HG02938 (cell line): ENCODE measurements at regions not wholly inside any gene's neighbourhood (a gene's known extent, or its start where the extent isn't known, plus 50 kb on each side); places are given as distances from the start of the nearest gene placed in this dataset.

Experiments
- ATAC-seq: cut with Tn5 transposase; IDR thresholded peaks from one replicate; pipeline ENCODE4 v1.9.1; 2021; ENCODE audit warnings: mild to moderate bottlenecking, moderate library complexity; ENCODE audit not compliant: unreplicated experiment

DNA sequence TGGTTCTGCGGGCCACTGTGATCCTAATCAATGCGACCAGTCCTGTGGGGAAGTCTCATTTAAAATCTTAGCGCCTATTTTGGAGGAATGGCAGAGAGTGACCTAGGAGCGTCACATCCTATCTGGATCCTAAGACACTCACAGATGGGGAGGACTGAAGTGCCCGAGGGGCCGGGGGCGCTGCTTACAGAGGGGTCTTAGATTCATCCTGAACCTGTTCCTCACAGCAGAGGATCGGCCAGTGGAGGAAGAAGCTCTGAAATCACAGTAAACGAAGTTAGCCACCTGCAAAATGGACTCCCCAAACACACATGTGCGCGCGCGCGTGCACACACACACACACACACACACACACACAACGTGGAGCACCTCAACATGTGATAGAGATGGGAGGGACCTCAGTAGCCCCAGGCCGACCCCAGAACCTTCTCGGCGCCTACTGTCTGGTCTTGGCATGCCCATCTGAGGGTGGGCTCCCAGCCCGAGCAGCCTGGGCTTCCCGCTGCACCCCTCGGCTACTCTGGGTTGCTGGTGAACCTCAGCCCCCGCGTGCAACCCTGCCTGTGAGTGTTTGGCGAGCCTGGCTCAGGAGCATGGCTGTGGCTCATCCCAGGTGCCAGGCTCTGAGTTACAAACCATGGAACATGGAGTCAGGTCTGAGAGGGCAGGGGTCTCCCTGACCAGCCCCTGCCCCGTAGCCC is 613.3 kb downstream of the TBC1D22A start:
- no peak for ATAC-seq

DNA sequence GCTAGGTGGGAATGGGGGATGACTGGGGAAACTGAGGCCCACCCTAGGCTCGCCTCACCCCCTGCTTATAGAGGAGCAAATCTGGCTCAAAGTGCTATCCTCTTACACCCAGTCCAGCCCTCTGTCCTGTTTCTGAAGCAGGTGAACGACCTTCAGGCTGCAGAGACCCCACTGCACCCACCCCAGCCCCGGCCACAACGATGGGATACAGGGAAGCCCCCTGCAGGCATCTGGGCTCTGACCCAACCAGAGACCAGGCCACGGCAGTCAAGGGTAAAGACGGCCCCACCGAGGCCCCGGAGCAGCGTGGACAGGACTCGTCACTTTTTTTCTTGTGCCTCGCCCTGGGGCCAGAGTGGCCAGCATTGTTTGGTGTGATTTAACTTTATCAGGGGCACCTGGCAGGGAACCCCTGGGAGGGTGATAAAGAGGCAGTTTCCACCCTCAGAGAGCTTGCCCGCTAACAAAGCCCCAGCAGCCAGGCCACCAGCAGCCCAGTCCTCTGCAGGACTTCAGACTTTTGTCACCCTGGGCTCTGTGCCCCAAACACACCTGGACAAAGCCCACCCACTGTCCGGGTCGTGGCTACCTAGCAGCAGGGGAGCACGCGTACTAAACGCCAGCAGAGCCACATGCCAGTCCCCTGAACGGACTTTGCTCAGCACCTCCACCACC is 612.6 kb downstream of the TBC1D22A start:
- ATAC-seq = no peak

DNA sequence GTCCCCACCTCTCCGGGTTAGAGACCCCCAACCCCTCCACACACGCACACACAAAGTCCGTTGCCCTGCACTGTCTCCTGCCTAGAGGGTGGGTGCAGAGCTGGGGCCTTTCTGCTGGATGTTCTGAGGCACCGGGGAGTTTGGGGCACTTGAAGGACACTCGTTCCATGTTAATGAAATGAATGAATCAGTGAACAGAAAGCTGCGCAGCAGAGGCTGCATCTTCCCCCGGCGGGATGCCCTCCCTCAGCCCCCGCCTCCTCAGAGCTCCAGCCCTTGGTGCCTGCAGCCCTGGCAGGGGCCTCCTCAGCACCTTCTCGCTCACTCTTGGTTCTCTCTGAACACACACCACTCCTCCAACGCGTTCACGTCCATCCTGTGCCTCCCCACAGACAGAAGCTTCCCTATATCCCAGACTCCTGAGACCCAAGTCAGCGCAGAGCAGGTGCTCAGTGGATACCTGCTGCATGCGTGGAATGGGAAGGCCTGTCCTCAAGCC is 611.9 kb downstream of the TBC1D22A start:
- ATAC-seq = no peak

DNA sequence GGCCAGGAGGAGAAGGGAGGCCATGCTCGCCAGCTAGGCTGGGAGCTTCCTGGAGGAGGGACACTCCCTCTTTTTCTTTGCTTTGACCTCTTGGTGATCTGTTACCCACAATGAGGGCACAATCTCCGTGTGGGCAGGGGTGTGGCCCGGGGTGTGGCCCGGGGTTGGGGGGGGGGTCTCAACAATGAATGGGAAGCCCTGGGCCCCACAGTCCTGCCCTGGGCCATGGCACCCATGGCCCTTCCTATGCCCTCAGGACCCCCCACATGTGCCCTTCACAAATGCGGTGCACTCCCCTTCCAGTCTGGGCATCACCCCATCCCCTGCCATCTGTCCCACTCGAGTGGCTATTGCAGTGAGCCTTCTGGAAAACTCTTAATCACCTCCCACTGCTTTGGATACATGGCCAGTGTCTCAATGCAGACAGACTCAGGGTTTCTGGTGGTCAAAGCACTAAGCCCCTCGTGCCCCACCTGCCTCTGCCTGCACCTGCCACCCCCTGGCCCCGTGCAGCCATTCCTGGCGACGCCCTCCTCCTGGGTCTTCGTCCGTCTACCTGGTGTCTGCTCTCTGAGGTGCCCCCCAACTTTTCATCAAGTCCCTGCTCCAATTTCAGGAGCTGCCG is 611.3 kb downstream of the TBC1D22A start:
- no peak for ATAC-seq

DNA sequence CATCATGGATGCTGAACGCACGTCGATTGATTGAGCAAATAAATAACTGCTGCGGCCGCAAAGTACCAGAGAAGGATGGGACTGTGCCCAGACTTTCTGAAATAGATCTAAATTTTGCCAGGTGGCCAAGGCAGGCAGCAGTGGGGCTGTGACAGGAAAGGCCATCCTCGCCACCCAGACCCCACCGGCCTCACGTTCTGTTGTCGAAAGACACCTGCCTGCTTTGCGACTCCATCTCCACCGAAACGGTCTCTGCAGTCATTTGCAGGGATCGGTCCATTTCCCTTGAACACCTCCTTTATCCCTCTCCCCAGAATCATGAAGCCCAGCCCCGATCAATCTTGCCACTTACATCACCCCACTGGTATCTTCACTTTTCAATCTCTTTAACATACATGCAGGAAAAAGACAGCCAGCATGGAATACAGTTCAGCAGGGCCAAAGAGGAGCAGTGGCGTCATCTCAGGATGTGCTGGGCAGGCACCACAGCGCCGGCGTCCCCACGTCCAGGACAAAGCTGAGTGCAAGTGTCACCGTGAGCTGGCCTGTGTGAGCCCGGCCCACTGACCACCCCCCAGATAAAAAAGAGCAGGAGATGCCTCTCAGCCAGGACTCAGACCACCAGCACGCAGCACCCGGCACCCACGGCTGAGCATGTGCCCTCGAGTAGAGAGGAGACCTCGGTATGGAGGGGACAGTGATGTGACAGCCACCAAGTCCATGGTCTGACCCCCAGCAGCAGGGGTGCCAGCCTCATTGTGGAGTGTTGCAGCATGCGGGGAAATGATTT is 610.3 kb downstream of the TBC1D22A start:
- no peak for ATAC-seq

DNA sequence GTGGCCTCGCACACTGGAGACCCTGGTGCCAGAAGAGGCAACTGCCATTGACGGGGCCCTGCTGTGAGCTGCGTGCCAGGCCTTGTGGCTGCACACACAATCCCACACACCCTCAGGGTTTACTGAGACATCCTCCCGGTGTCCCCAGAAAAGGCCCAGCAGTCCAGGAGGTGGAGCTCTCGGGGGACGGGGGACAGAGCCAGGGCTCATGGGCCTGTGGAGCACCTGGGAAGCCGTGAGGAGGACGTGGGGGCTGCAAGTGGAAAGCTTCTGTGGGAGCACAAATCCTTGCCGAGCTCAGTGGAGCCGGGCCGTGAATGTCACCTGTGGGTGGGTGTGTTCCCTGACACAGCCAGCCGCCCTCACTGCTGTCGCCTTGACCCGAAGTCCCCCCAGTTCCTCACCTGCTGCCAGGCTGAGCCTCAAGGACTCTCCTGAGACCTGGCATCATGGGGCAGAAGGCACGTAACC is 609.7 kb downstream of the TBC1D22A start:
- ATAC-seq = no peak

DNA sequence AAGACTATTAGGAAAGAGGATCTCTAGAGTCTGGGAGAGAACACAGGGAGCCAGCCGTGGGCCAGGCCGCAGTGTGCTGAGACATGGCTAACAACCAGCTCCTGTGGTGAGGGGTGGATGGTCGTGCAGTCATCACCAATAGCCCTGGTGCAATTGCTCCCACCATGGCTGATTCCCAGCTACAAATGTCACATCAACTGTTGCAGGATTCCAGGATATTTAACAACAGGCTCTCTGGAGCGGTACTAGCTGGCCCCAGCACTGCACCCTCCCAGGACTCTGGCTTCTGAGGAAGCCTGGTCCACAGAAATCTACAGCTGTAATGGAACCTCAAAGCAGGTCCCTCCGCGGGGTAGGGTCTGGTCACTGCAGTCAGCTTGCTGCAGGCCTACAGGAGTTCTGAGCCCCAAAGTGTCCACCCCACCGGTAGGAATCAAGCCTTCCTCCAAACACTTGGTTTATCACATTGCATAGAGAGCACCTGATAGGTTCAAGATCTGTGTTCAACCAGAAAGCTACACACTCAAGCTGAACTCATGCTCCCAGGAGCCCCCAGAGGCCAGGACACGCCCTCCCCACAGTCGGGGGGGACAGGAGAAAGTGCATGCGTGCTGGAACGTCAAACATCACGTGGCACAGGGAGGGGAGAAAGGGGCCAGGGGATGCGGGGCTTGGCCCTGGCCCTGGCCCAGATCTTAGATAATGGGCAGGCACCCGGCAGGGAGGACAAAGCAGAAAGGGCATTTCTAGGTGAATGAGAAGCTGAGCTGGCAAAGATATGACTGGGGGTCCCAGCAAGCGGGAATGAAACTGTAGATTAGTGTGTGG is 609.0 kb downstream of the TBC1D22A start:
- ATAC-seq = no peak

DNA sequence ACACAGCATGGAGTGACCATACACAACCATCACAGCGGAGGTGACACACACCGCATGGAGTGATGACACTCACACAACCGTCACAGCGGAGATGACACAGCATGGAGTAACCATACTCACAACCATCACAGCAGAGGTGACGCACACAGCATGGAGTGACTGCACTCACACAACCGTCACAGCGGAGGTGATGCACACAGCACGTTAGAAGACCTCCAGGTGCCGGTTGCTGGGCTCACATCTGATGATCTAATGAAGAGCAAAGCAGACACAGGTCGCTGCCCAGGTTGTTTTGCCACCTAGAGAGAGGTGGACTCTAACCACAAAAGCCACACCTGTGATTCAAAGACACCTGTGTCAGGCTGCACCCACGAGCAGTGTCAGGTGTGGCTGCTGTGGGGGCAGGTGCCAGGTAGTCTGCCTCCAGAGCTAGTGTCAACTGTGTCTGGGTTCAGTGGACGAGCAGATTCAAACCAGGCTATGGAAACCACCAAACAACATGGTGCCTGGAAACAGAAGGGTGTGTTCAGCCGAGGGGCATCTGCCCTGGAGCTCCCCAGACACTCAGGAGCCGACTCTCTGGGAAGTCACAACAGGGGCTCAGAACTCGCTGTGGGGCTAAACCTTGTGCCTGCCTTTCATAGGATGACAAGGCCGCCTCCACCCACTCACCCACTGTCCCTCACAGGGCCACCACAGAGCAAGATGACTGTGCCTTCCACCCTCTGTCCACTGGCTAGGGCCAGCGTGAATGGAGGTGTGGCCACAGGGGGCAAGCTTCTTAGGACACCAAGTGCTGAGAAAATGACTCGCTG is 608.2 kb downstream of the TBC1D22A start:
- ATAC-seq = no peak

DNA sequence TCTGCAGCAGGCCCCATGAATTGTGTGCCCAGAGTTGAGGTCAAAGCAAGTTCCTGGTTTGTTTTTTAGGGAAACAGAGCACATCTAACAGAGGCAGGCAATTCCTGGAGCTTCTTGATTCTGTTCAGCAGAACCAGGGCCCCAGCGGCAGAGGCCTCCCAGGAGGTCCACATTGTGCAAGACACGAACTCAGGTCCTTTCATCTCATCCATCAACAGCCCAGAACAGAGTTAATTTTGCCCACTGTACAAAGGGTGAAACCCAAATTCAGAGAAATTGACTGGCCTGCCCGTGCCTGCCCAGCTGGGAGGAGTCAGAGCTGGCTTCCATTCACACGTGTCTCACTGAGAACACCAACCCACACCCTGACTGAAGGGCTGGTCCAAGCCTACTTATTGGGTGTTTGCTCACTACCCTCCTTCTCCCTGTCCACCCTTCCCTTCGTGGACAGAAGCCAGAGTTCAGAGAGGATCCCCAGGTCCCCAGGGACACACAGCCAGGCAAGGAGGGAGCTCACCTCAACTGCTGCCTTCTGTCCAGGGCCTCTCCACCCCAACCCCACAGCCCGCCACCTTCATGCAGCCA is 607.1 kb downstream of the TBC1D22A start:
- no peak for ATAC-seq

DNA sequence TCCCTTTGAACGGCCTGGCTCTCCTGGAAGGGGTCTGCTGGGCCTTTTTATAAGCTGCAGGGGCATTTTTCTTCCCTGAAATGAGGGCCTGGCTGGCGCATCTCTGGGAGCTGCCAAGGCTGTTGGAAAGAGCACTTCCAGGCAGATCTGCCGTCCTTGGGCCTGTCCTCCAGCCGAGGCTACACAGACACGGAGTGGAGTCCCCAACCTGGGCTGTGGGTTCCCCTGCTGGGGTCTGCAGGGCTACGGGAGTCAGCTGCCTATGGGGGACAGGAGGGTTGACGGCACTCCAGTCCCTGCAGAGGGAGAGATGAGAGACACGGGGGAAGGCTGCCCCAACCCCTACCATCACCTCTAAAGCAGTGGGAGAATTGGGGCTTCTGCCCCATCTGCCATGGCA is 606.6 kb downstream of the TBC1D22A start:
- no peak for ATAC-seq

DNA sequence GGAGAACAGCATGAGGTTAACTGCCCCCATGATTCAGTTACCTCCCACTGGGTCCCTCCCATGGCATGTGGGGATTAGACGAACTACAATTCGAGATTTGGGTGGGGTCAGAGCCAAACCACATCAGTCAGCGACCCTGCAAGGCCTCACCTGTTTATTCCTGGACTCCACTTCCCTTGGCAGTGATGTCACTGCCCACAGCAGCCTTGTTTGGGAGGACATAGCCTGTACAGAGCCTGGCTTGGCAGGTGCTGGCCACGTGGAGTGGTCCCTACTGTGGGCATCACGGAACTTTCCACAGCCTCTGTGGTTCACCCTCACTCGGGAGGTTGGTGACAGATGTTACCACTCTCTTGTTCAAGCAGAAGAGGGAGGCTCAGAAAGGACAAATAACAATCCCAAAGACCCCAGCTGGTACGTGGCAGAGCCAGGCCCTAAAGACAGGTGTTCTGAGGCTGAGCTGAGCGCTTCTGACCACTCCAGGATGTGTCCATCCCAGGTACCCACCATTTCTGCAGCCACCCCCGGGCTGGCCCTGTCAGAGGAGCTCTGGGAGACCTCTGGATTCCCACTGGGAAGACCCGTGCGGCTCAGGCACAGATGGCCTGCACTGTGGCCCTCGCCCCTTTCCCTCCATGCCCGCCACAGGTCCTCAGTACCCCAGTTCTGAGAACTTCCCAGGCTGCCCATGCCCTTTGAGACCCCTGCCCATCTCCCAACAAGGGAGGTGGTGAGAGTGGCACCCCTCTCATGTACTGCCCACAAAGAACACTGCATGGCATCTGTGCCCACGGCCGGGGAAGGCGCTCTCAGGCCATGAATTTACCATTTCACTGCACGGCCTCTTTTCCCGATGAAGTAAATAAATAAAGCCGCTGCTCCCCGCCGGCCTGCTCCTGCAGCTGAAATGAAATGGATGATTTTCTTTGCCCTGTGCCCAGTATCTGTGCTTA is 605.8 kb downstream of the TBC1D22A start:
- ATAC-seq = no peak

DNA sequence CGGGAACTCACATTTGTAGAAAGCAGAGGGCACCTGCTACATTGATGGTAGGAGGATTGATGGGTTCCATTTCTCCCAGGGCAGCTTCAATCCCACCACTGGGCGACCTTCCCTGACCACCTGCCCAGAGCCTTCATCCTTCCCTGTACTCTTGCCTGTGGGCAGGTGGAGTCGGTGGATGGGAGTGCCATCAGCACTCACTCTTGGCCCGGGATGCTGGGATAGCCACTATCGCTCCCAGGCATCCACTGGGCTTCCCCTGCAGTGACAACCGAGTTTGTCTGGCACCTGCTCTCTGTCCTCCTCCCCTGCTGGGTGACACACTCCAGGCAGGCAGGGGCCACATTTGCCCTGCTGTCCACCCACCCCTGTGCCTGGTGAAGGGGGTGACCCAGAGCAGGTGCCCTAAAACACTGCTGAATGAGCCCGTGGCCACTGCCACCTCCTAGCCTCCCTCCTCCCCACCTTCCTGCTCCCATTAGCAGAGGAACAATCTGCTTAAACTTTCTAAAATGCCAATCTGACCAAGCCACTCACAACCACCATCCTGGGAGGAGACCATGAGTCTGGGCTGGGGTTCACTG is 604.7 kb downstream of the TBC1D22A start:
- no peak for ATAC-seq

DNA sequence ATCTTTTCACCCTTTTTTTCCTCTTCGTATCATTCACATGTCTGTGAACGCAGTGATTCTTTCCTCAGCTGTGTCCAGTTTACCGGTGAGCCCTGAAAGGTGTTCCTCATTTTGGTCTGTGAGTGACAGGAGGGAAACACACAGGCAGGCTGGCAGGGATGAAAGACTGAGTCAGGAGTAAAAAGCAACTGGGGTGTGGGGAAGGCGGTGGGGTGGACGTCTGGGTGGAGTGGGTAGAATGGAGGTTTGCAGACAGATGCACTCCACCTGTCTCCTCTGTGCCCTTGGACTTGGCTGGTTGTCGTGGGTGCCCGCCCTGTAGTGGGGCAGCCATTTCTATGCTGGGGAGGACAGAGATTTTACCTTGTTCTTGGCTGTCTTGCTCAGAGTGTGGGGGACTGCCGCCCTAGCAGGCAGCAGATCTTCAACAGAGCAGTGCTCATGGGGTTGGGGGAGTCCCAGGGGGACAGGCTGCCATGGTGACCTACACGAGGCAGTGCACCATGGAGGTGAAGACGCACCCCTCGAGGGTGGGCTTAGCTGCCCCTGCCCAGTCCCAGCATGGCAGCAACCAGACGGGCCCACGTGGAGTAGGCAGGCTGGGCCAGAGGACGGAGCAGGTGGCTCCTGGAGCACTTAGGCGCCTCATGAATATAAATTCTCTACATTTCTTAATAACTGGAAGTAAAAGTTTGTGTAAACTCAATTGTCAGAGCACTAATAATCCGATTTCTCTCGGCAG is 603.7 kb downstream of the TBC1D22A start:
- no peak for ATAC-seq

DNA sequence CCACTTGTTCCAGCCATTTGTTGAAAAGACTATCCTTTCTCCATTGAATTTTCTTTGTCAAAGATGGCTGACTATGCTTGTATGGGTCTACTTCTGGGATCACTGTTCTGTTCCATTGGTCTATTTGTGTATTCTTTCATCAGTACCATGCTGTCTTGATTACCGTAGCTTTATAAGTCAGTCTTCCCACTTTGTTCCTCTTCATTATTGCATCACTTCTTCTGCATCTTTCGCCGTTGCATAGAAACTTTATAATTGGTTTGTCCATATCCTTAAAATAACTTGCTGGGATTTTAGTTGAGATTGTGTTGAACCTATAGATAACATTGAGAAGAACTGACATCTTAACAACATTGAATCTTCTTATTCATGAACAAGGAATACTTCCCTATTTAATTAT is 598.8 kb downstream of the TBC1D22A start:
- no peak for ATAC-seq

DNA sequence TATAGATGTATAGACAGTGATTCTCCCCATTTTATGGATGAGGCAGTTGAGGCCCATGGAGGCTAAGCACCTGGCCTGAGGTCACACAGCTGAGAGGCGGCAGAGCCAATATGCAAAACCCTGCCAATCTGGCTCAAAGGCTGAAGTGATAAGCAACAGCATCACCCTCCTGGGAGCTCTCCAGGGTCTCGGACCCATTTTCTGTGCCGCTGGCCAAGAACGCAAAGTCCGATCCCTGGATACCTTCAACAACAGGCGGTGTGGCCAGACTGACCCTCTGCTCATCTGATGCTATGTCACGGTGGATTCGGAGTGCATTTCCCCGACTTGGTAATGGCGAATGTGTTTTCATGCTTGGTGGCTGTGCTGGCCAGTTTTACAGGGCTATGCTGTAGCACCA is 595.0 kb downstream of the TBC1D22A start:
- no peak for ATAC-seq

DNA sequence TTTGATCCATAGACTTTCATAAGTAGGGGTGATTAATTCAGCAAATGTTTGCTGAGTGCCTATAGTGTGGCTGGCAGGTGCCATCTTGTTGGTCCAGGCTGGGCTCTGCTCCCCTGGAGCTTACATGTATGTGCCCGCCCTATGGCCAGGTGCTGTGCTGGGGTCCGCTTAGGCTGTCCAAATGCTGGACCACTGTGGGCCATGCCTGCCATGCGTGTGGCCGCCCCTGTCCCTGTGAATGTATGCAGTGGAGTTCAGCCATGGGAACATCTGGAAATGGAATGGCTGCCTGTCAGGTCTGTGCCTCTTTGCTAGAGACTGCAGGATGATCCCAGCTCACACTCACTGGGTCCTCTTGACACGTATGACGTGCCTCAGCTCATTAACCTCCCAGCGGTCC is 594.6 kb downstream of the TBC1D22A start:
- ATAC-seq = no peak

DNA sequence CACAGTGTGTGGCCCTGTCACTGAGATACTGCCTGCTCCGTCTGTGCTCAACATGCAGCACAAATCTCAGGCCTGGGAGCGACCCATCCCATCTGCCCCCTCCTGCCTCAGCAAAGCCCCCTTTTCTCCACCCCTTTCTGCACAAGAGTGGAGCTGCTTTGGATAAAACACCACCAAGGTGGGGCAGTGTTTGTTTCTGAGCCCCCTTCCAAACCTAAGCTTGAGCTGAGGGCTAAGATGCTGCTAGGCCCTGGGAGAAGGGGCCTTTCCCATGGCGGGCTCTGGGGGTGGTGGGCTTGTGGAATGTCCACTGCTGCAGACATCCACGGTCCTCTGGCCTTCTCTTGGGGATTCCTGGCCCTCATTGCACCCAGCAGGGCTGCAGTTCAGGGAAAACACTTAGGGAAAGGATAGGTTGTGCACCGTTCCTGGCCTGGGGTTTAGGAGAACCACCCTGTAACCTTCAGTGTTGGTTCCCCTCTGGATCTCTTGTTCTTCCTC is 594.1 kb downstream of the TBC1D22A start:
- ATAC-seq = no peak
